Gastroesophageal sphincter (tissue), 3 donors: ENCODE measurements at regions not wholly inside any gene's neighbourhood (a gene's known extent, or its start where the extent isn't known, plus 50 kb on each side); places are given as distances from the start of the nearest gene placed in this dataset.

Experiments
- CTCF ChIP-seq, 4 experiments: fragments of 200-600 bp in 2 of 4; fragments of 450-650 bp in 2 of 4; sonication (generic) in 1 of 4; IDR thresholded peaks; one replicate each; pipeline ENCODE4 v1.5.1; 2017 to 2019; ENCODE audit warnings: antibody characterized with exemption in 4 of 4, mild to moderate bottlenecking in 2 of 4, moderate library complexity in 2 of 4
- POLR2AphosphoS5 ChIP-seq: sonication (generic); formaldehyde crosslinking; IDR thresholded peaks from one replicate; pipeline ENCODE4 v1.6.1; 2017; ENCODE audit warnings: antibody characterized with exemption

DNA sequence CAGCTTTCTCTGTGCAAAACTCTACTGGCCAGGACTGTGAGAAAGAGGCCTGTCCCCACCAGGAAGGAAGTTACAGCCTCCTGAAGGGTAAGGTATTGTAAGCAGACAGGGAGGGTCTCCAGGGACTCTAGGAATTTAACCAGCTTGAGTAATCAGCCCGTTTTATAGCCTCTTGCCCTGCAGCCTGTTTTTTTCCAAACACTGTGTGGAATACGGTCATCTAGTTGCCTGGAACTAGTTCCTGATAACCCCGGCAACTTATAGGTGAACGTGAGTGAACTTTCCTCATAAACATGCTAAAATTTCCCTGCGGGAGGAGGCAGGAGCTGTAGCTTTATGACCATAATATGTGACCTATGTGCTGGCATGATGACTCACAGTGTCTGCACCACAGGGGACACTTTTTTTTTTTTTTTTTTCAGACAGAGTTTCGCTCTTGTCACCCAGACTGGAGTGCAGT lies 60.1 kb upstream of the DAZL start:
- no peak for TF ChIP-seq CTCF (IDR thresholded peaks at IDR 0.05)
- no peak for TF ChIP-seq POLR2AphosphoS5
